Hematopoietic multipotent progenitor cell treated with erythropoietin and hydrocortisone succinate and interleukin-3 and kit ligand, for 15 days (in vitro differentiated cells): ENCODE measurements at regions not wholly inside any gene's neighbourhood (a gene's known extent, or its start where the extent isn't known, plus 50 kb on each side); places are given as distances from the start of the nearest gene placed in this dataset.

Experiments used
- DNase-seq: peaks from one replicate; pipeline ENCODE4 v3.0.0-alpha.2; 2015; ENCODE audit warnings: low spot score

DNA sequence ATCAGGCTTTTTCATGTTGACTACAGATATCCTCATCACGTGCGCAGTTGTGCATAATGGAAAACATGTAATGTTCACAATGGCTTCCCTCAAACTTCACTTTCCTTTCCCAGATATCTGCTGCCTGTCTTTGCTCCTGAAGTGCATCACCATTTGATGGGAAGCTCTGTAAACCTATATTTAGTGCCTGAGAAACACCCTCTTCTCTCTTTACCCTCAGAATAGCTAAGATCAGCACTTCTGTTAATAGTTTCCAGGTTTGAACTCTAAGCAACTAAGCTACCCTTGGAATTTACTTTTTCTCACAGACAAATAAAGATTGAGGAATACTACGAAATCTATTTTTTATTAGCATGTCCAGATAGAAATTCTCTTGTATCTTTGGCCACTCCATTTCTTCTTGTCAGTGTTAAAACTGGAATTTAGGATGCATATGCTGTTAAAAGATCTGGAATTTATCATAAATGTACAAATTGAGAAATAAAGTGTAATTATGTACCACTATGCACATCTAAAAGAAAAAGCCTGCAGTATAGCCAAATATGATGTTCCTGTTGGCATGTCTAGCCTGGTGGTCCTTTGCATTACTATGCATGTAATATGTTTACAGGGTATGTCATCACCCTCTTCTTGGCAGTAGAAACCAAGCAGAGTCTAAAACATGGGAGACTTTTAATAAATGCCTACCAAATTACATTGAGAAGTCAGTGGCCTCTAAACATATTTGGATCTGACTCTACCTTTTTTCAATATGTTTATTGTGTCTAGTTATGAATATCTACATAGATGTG is 278.7 kb downstream of the FIGN start:
- DNase-seq, result no peak

DNA sequence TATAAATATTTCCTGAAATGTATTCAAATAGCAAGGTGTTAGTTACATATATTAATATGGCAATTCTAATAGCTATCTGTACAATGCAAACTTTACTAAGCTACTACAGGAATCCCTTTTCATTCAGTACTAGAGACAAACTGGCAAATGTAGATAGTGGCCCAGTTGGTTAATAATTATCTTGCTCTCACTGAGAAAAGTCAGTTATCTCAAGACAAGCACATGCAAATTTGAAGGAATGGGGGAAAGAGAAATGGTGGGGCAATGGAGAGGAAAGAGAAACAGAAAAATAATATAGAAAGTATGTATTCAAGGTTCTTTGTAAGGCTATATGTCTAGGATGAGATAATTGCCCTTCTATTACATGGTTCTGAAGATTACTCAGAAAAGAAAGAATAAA is 280.0 kb downstream of the FIGN start:
- DNase-seq, result no peak

DNA sequence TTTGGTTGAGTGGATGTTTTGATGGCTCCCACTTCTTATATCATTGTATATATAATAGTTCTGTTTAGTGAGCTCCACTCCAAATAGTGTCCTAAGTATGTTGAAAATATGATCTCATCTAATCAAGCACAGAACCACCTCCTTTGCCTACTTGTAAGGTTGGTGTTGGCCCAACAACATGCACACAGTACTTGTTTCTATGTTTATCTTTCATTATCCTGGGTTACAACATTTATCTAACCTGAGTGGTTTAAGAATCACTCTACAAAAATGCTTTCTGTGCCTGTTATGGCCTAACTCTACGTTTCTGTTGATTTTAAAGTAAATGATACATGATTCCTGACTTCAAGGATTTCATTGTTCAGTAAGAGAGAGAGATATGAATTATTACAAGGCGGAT is 281.9 kb downstream of the FIGN start:
- DNase-seq, result no peak

DNA sequence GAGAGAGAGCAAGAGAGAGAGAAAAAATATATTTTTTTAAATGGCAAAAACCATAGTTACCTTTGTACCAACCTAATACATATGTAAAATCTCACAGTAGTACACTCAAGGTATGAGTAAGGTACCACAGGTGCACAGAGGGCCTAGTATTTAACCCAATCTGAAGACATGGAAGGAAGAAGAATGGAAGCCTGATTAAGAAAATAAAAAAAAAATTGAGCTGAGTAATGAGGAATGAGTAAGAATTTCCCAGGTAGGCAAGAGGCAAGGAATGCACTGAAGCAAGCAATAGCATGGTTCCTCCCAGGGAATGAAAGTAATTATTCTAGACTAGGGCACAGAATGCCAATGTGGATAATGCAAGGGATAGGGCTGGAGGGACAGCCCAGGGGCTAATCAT is 294.2 kb downstream of the FIGN start:
- DNase-seq, result no peak

DNA sequence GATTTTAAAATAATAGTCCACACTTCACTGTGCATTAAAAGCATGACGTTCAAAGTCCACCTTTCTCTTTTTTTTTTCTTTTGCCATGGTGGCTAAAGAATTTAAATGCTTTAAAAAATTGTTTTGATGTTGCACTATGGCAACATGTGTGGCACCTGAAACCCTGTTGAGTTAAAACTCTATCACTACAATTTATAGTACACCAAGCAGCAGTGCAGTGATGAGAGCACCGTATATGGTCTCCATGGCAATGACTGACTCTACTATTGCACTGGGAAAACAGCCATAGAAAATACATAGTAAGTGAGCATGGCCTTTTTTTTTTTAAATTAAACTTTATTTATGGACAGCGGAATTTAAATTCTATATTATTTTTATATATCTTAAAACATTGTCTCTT is 298.8 kb downstream of the FIGN start:
- DNase-seq, result no peak

DNA sequence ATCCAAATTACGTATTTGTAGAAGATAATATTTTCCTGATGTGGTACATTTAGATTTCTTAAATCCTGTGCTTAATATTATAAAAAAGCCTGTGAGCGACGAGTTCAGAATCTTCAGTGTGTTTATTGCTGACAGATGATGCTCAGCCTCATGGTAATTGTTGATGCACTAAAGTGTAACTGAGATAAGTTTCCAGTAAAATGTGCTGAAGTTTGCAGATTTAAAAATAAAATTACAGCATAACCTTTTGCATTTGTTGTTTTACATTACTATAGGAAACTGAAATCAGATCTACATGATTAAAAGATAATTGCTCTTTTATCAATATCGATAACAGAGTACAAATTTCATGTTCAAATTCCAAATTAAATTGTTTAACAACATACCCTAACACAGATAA is 307.6 kb downstream of the FIGN start:
- no peak for DNase-seq

DNA sequence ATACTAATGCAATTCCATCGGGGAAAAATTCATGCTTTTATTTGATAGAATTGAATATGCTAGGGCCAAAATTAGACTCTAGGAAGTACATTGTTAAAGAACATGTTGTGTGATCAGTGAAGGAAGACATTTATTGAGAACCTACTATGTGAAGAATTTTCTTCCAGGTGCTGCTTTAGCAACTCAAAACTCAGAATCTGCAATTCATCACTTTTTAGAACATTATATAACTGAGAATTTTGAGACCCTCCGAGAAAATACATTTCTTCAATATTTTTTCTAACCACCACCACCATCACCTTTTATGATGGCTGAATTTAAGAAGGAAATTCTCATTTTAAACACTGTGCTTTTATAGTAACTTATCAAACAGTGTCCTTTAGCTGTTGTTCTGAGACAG is 315.2 kb downstream of the FIGN start:
- DNase-seq, result no peak

DNA sequence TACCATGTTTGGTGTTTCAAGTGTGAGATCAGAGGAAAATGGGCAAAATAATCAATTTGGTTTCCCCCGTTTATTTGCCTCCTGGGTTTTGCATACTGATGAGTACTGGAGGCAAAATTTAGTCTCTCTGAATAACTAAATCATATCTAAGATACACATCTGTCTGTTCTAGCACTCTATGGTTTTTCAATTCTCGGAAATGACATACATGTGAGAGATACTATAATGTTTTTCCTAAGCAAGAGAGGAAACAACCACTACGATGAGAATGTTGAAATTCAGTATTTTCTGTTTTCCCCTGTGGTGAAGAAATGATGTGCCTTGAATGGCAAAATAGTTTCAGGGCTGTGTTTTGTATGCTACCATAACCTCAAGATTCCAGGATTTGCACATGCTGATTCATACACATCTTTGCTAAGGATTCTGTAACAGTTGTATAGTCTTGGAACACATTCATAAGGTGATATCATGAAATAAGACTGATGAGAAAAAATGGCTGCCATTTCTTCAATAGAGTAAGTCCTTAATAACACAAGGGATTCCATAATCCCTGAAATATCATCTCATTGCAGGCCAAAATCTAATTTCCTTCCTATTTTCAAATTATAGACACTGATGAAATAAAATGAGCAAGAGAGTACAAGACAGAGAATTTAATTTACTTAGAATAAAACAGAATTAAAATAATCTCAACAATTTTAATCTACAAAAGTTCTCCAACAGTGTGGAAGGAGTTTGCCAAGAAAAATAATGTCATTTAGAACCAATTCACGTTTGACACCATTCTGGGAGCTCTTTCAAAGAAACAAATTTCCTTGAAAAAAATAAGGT is 316.6 kb downstream of the FIGN start:
- no peak for DNase-seq

DNA sequence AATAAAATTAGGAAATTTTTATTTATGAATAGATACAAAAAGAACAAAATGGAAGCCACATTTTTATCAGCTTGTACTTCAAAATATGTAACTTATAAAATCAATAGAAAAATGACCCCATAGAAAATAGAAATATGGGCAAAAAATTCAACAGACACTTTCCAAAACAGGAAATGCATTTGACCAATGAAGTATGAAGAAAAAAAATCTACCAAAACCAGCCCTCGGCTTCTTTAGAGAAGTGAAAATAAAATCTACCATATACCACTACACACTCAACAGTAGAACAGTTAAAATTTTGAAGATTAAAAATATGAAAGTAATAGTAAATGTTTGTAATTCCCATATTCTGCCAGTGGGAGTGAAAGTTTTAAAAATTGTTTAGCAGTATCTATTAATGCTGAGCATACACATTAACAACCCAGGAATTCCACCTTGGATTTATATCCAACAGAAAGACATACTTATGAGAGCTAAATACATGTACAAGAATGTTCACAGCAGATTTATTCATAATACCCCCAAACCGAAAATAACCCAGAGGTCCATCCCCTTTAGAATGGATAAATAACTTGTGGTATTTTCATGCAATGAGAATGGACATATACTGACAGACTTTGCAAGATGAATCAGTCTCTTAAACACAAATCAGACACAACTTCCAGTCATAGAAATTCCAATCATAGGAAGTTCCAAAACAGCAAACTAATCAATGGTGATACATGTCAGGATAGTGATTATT is 318.0 kb downstream of the FIGN start:
- DNase-seq, result no peak

DNA sequence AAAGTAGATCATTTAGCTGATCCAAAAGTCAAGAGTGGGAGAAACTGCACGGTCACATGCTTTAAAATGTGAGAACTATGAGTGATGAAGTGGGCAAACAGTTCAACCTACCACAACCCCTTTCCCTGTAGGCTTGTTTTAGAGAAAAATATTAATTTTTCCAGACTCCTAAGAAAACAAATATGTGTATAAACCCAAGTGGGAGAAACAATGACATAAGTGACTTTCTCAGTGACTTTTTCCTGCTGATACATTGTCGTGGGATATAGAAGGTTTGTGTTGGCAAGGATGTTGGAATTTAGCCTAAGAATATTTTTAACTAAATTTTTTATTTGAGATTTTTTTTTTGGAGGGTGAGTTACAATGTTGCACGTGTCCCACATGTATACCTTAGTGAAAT is 321.7 kb downstream of the FIGN start:
- DNase-seq, result no peak

DNA sequence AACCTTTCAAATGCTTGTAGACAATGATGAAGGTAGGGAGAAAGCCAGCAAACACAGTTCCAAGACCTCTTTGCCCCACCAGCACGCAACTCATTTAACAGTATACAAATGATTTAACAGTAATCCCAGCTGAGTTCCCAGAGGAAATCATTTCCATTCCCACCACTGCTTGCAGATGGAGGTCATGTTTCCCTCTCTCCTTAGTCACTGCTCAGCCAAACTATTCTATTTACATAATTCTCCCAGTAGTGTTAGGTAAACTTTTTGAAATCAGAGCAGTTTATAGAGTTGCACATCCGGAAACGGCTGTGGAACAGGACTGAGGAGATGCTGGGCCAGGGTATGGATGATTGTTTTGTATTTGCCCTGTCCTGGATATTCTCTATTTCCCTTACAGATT is 328.5 kb downstream of the FIGN start:
- DNase-seq, result no peak

DNA sequence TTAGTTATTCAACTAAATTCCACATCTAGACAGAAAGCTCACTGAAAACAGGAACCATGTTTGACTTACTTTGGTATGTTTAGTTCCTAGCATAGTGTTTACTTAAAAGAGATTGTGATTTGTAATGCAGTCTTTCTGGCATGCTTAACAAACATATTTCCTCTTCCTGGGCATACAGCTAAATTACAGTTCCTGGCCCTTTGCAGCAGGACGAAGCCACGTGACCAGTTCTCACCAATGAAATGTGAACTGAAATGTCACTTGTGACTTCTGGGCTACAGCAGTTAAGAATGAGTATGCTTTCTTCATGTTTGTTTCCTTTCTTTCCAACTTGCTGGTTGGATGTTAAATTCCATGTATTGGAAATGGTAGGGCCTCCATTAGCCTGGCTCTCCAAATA is 330.5 kb downstream of the FIGN start:
- DNase-seq, result no peak

DNA sequence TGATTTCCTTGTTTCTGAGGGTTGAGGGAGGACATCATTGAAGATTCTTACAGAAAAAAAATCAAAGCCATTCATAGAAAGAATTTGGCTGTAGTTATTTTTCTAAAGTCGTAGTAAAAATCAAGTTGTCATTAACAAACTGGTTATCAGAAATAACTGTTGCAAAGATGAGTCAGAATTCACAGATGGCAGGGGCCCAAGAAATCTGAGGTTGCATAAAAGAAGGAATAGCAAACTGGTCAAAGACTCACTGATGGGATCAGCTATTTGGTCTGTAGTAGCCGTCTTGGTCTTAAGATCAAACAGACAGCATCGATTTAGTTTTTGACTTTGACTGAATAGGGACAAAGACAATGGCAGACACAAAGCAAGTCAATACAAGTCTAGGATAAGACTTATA is 334.3 kb downstream of the FIGN start:
- DNase-seq, result no peak

DNA sequence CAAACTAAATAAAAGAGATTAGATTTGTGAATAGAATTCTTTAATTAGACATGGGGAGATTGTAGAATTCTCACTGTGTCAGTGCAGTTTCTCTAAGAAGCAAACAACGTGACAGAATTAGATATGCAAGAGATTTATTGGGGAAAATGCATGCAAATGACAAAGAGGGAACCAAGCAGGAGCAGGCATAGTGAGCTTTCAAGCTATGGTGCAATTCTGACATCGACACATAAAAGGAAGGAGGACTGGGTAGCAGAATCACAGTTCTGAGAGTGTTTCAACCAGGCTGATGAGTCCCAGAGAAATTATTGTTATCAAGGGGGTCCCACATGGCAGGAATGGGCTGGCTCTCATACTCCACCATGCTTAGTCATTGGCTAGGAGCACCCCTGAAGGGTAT is 338.4 kb downstream of the FIGN start:
- no peak for DNase-seq

DNA sequence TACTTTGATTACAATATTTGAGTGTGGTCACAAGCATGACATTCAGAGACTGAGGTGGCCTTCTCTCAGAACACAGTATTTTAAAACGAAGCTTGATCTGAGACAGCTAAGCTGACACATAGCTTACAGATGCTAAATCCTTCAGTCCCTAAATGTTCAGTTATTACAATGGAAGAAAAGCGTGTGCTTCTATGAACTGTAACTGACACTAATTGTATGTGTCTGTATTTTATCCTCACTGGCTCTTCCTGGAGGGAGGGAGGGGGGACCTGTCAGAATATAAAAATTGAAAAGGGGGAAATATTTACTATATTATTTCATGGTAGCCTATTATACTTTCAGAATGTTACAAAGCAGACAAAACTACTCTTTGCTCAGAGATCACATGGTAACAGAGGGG is 340.2 kb downstream of the FIGN start:
- DNase-seq, result no peak

DNA sequence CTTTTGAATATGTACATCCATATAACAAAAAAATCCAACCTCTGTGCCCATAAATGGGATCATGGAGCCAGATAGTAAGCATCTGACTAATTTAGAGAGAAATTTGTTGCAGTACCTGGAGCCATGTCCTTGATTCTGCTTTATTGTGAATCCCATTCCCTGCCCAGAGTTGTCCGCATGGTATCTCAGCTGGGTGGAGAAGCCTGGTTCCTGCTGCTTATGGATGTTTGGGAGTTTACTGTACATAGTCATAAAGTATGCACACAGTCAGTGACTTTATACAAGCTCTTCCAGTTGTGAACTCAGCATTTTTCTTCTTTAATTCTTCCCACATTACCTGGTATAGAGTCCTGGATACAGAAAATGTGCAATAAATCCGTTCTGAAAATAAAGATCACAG is 346.0 kb downstream of the FIGN start:
- no peak for DNase-seq

DNA sequence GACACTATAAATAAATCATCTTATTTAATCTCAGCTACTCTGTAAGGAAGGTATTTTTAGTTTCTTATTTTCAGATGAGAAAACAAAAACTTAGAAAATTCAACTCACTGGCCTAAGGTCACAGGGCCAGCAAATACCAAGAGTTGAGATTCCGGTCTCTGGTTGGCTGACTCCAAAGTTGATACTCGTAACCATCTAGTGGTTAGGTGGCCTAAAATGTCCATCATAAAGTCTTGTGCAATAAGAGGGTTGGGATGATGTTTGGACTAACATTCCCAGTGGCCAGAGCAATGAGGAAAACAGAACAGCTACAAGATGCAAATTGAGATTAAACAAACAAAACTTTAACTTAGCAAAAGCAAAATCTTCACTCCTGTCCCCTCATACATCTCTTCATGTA is 360.3 kb downstream of the FIGN start:
- no peak for DNase-seq

DNA sequence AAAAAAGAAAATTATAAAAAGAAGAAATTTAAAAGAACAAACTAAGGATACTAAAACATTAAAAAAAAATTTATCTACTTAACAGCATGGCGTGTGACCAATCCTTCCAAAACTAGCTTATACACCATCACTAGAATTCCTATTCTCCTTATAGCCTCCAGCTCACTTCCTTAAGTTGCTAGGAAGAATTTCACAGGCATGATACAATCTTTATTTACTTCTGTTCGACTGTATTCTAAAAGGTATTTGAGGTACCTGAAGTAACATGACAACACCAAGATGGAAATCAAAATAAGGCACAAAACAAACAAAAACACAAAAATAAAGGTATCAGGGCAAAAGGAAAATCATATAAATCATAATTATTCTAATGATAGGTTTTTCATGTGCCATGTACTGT is 360.7 kb downstream of the FIGN start:
- no peak for DNase-seq

DNA sequence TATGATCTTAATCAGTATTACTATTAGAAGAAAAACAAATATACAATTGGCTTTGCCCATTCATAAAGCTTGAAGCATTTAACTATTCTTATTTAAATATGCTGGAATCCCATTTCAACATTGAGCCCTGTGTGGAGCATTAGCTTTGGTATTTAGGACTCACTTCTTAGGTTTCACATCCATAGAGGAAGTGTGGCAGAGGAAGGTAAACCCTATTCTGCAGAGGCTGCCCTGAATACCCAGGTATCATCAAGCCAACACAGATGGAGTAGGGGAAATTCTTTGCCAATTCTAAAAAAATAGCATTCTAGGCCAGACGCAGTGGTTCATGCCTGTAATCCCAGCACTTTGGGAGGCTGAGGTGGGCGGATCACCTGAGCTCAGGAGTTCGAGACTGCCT is 361.5 kb downstream of the FIGN start:
- no peak for DNase-seq

DNA sequence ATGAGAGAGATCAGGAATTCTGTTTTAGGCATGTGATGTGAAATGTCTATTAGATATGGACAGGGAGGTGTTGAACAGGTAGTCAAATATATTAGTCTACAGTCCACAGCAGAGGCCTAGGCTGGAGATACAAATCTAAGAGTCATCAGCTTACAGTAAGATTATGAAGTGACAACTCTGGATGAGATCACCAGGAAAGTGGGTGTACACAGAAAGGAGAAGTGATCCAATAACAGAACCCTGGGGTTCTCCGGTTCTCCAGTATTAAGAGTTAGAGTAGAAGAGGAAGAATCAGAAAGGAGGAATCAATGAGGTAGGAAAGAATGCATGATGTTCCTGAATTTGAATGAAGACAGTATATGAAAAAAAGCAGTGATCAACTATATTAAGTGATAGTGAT is 362.3 kb downstream of the FIGN start:
- DNase-seq, result no peak

DNA sequence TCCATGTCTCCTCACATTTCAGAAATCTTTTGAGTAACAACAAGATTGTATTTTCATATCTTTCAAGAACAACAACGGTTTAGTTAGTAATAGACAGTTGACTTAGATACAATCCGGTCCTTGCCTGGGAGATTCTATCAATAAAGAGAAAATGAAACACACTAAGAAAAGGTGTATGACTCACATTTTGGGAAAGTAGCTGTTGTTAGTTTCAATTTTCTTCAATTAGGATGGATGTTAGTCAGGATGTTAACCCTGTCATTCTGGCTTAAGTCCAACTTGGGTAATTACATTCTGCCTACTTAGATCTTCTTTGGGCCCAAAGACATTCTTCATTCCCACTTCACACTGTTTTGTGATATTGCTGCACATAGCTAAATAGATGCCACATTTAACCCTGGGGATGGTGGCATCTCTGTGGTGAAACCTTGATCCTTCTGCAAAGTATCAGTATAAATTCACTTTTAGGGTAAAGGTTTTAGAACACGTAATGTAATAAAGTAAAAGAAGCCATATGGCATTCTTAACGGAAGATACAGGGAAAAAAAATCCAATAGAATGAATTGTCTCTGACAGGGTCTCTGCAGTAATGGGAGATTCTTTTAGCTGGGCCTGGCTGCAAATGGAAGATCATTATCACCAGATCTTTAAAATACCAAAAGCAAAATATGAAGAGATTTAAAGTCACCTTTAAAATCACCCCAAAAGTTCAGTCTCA is 365.5 kb downstream of the FIGN start:
- DNase-seq, result no peak

DNA sequence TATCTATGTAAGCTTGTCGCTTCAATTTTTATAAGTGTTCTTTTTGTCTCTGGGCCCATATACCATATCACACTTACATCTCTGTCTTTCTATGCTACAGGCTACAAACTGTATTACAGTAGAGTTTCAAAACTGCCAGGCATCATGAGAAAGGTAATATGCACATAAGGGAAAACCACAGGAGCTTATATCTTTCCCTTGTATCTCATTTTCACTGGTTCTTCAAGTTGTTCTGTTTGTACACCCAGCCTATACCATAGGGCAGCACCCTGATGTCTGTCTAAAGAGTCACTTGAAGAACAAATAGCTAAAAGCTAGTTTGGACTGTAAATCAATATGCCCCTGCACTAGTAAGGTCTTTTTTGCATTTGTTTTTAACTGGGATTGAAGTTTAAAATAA is 366.7 kb downstream of the FIGN start:
- DNase-seq, result no peak
